ENCODE measurements at regions not wholly inside any gene's neighbourhood (a gene's known extent, or its start where the extent isn't known, plus 50 kb on each side); places are given as distances from the start of the nearest gene placed in this dataset.

DNA sequence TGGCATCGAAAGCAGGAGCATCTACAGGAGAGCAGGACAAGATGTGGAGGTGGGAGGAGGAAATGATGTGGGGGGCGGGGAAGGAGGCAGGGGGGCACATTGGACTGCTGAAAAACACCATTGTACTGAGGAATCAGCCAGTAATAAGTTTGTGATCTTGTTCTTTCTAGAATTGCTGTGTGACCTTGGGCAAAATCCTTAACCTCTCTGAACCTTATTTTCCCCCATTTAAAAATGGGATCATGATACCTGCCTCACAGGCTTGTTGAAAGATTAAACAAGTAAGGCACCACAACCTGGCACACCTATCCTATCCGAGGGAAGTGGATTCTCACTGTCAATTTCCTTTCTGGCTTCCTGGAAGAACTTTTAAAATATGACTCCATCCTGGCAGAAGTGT, 56.9 kb upstream of the ARRDC4 start:
- Histone ChIP-seq H3K9me3 (no peaks in the 10 kb centered on the region), H3K36me3 (no peaks in the 10 kb centered on the region), H3K27ac (no peak overlapping the region), H3K4me1 (replicated peaks) (no peaks in the 10 kb centered on the region), H3K27me3 (replicated peaks; ENCODE audit: insufficient read depth) (no peaks in the 10 kb centered on the region), H3K4me3 (no peak overlapping the region)
- no peak for DNase-seq (ENCODE audit: low spot score)
- intact Hi-C loops (cut with DNase I) = loop anchor here (5.0 to 10.0 kb wide), 3 partner anchors 184 to 521 kb away; no protein-coding TSS in a partner anchor
- WGBS = 85% methylated on average over 3 of the region's 3 CpGs
- TF ChIP-seq POLR2AphosphoS5 (IDR thresholded peaks at IDR 0.05) = no peak
- no peak for TF ChIP-seq POLR2A (IDR thresholded peaks at IDR 0.05)
- TF ChIP-seq, protein P1, sequence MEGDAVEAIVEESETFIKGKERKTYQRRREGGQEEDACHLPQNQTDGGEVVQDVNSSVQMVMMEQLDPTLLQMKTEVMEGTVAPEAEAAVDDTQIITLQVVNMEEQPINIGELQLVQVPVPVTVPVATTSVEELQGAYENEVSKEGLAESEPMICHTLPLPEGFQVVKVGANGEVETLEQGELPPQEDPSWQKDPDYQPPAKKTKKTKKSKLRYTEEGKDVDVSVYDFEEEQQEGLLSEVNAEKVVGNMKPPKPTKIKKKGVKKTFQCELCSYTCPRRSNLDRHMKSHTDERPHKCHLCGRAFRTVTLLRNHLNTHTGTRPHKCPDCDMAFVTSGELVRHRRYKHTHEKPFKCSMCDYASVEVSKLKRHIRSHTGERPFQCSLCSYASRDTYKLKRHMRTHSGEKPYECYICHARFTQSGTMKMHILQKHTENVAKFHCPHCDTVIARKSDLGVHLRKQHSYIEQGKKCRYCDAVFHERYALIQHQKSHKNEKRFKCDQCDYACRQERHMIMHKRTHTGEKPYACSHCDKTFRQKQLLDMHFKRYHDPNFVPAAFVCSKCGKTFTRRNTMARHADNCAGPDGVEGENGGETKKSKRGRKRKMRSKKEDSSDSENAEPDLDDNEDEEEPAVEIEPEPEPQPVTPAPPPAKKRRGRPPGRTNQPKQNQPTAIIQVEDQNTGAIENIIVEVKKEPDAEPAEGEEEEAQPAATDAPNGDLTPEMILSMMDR (IDR thresholded peaks at IDR 0.05) = no peak

DNA sequence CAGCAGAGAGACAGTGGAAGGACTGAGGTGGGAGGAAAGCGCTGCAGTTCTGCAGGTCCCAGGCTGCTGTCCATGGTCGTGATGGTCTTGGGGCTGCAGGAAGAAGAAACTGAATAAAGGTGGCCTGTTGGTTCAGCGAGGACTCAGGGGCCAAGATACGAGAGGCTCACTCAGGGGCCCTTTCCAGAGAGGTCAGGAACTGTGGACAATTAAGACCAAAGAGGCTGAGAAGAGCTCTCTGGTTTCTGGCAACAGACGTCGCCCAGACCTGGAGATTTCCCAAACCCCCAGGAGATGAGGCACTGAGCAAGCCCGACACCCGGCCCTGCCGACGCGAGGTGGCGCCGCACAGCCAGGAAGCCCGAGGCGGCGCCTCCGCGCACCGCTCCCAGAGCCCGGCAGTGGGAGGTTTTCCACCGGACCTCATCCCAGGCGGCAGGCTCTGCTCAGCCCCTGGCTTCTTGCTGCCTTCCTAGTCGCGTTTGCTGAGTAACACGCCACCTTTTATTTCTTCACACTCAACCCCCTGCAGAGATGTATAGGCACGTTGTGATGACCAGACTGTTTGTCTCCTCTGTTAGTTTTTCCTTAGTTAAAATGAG, 56.4 kb upstream of the ARRDC4 start:
- Histone ChIP-seq H3K4me3 (no peak overlapping the region), H3K9me3 (no peaks in the 10 kb centered on the region), H3K27me3 (replicated peaks; ENCODE audit: insufficient read depth) (no peaks in the 10 kb centered on the region), H3K4me1 (replicated peaks) (no peaks in the 10 kb centered on the region), H3K27ac (no peak overlapping the region), H3K36me3 (no peaks in the 10 kb centered on the region)
- WGBS = 2% methylated on average over 26 of the region's 26 CpGs
- intact Hi-C loops (cut with DNase I) = loop anchor here (1.0 to 10.0 kb wide), 4 partner anchors 183 to 521 kb away; no protein-coding TSS in a partner anchor
- DNase-seq (ENCODE audit: low spot score) = peak; percentile 51
- TF ChIP-seq, protein P1 (IDR thresholded peaks at IDR 0.05) = peak in 3 of 4 experiments; percentile 41 to 70 (median 63)
- TF ChIP-seq POLR2A (IDR thresholded peaks at IDR 0.05) = no peak

- DNase-seq (ENCODE audit: low spot score) = peak; percentile 40
Observed at GRCh38 chr15:97909291-97909891, 51.1 kb upstream of the ARRDC4 start.

More at GRCh38 chr15:97909291-97909891, 51.1 kb upstream of the ARRDC4 start:
- Histone ChIP-seq H3K4me3 (no peak overlapping the region), H3K27ac (no peak overlapping the region), H3K27me3 (replicated peaks; ENCODE audit: insufficient read depth) (peaks cover 2% of the 10 kb centered on the region), H3K9me3 (no peaks in the 10 kb centered on the region), H3K4me1 (replicated peaks) (no peaks in the 10 kb centered on the region), H3K36me3 (no peaks in the 10 kb centered on the region)
- WGBS = 4% methylated on average over 3 of the region's 3 CpGs
- no peak for TF ChIP-seq POLR2A (IDR thresholded peaks at IDR 0.05)
- no peak for TF ChIP-seq POLR2AphosphoS5 (IDR thresholded peaks at IDR 0.05)
- TF ChIP-seq, protein P1 (IDR thresholded peaks at IDR 0.05) = peak; percentile 57 to 85 (median 80)
- intact Hi-C loops (cut with DNase I) = loop anchor here (10.0 kb wide), 1 partner anchor 515 kb away; no protein-coding TSS in a partner anchor

Small RNAs in the stretch of these regions (small RNA-seq; reads per million reads assigned to genes)
- gene AC110588.1 (0 reads per million in 2 donors), gene RF00017 (0 reads per million in 2 donors), gene RNA5SP401 (0 reads per million in 2 donors)

Data from prostate gland (tissue), 2 donors.